ENCODE measurements at regions not wholly inside any gene's neighbourhood (a gene's known extent, or its start where the extent isn't known, plus 50 kb on each side); places are given as distances from the start of the nearest gene placed in this dataset.

GRCh38 chr1:36565576-36566501, 83.1 kb upstream of the CSF3R start:
- TF ChIP-seq PATZ1 (CRISPR knock-in tag; IDR thresholded peaks at IDR 0.05; ENCODE audit: borderline replicate concordance) (no peak), POU6F1 (CRISPR knock-in tag; IDR thresholded peaks at IDR 0.05; ENCODE audit: borderline replicate concordance, low read depth) (no peak)
